ENCODE measurements at regions not wholly inside any gene's neighbourhood (a gene's known extent, or its start where the extent isn't known, plus 50 kb on each side); places are given as distances from the start of the nearest gene placed in this dataset.

GRCh38 chr13:34230271-34230670 is 412.3 kb downstream of the RFC3 start:
- TF ChIP-seq CTCF (IDR thresholded peaks at IDR 0.05) = no peak
- TF ChIP-seq POLR2A (IDR thresholded peaks at IDR 0.05) = no peak

All from testis (tissue), 2 donors.